ENCODE measurements at regions not wholly inside any gene's neighbourhood (a gene's known extent, or its start where the extent isn't known, plus 50 kb on each side); places are given as distances from the start of the nearest gene placed in this dataset.

GRCh38 chr5:67401172-67401571, 204.6 kb upstream of the CD180 start:
- DNase-seq (ENCODE audit: extremely low read depth, low read depth, low spot score) = no peak

GRCh38 chr5:67400752-67401151, 204.2 kb upstream of the CD180 start:
- DNase-seq (ENCODE audit: extremely low read depth, low read depth, low spot score) = no peak

- DNase-seq (ENCODE audit: extremely low read depth, low read depth, low spot score) = no peak
Measured at GRCh38 chr5:67395790-67396418, 199.3 kb upstream of the CD180 start.

- no peak for DNase-seq (ENCODE audit: extremely low read depth, low read depth, low spot score)
Measured at GRCh38 chr5:67393211-67393610, 196.6 kb upstream of the CD180 start.

- no peak for DNase-seq (ENCODE audit: extremely low read depth, low read depth, low spot score)
Measured at GRCh38 chr5:67390935-67391334, 194.3 kb upstream of the CD180 start.

- DNase-seq (ENCODE audit: extremely low read depth, low read depth, low spot score) = no peak
Measured at GRCh38 chr5:67383451-67383850, 186.9 kb upstream of the CD180 start.

GRCh38 chr5:67381236-67381880, 184.8 kb upstream of the CD180 start:
- DNase-seq (ENCODE audit: extremely low read depth, low read depth, low spot score) = no peak

- no peak for DNase-seq (ENCODE audit: extremely low read depth, low read depth, low spot score)
Measured at GRCh38 chr5:67380431-67380830, 183.8 kb upstream of the CD180 start.

- DNase-seq (ENCODE audit: extremely low read depth, low read depth, low spot score) = no peak
Measured at GRCh38 chr5:67379753-67380152, 183.2 kb upstream of the CD180 start.

GRCh38 chr5:67378256-67378655, 181.7 kb upstream of the CD180 start:
- no peak for DNase-seq (ENCODE audit: extremely low read depth, low read depth, low spot score)

- no peak for DNase-seq (ENCODE audit: extremely low read depth, low read depth, low spot score)
Measured at GRCh38 chr5:67377631-67378030, 181.0 kb upstream of the CD180 start.

- no peak for DNase-seq (ENCODE audit: extremely low read depth, low read depth, low spot score)
Measured at GRCh38 chr5:67375606-67376005, 179.0 kb upstream of the CD180 start.

- DNase-seq (ENCODE audit: extremely low read depth, low read depth, low spot score) = no peak
Measured at GRCh38 chr5:67374378-67374777, 177.8 kb upstream of the CD180 start.

- DNase-seq (ENCODE audit: extremely low read depth, low read depth, low spot score) = no peak
Measured at GRCh38 chr5:67373518-67373917, 176.9 kb upstream of the CD180 start.

GRCh38 chr5:67372887-67373286, 176.3 kb upstream of the CD180 start:
- no peak for DNase-seq (ENCODE audit: extremely low read depth, low read depth, low spot score)

GRCh38 chr5:67371924-67372323, 175.3 kb upstream of the CD180 start:
- no peak for DNase-seq (ENCODE audit: extremely low read depth, low read depth, low spot score)

GRCh38 chr5:67366691-67367395, 170.2 kb upstream of the CD180 start:
- no peak for DNase-seq (ENCODE audit: extremely low read depth, low read depth, low spot score)

- DNase-seq (ENCODE audit: extremely low read depth, low read depth, low spot score) = no peak
Measured at GRCh38 chr5:67366276-67366675, 169.7 kb upstream of the CD180 start.

- no peak for DNase-seq (ENCODE audit: extremely low read depth, low read depth, low spot score)
Measured at GRCh38 chr5:67364381-67364970, 167.9 kb upstream of the CD180 start.

- no peak for DNase-seq (ENCODE audit: extremely low read depth, low read depth, low spot score)
Measured at GRCh38 chr5:67363963-67364362, 167.4 kb upstream of the CD180 start.

- no peak for DNase-seq (ENCODE audit: extremely low read depth, low read depth, low spot score)
Measured at GRCh38 chr5:67363180-67363709, 166.6 kb upstream of the CD180 start.

Measured in glomerular endothelial cell (primary cell).